Mucosa of stomach (tissue), 1 donor: ENCODE measurements at regions not wholly inside any gene's neighbourhood (a gene's known extent, or its start where the extent isn't known, plus 50 kb on each side); places are given as distances from the start of the nearest gene placed in this dataset.

Source experiments
- H3K27me3 ChIP-seq: one replicate; pipeline ENCODE4 v1.7.0; 2013; ENCODE audit warnings: mild to moderate bottlenecking, low read length; ENCODE audit not compliant: control insufficient read depth, insufficient read depth
- H3K36me3 ChIP-seq: one replicate; pipeline ENCODE4 v1.7.0; 2013; ENCODE audit warnings: low read length; ENCODE audit not compliant: control insufficient read depth, insufficient read depth
- H3K4me1 ChIP-seq: one replicate; pipeline ENCODE4 v1.7.0; 2013; ENCODE audit warnings: mild to moderate bottlenecking, low read length; ENCODE audit not compliant: control insufficient read depth, insufficient read depth
- H3K4me3 ChIP-seq: one replicate; pipeline ENCODE4 v1.7.0; 2013; ENCODE audit warnings: low read length
- H3K9ac ChIP-seq: one replicate; pipeline ENCODE4 v1.7.0; 2013; ENCODE audit warnings: mild to moderate bottlenecking, low read length, moderate library complexity
- H3K9me3 ChIP-seq: one replicate; pipeline ENCODE4 v1.7.0; 2013; ENCODE audit warnings: mild to moderate bottlenecking, low read length, moderate library complexity; ENCODE audit not compliant: control insufficient read depth
- donor health status: Pancreatic carcinoma.

DNA sequence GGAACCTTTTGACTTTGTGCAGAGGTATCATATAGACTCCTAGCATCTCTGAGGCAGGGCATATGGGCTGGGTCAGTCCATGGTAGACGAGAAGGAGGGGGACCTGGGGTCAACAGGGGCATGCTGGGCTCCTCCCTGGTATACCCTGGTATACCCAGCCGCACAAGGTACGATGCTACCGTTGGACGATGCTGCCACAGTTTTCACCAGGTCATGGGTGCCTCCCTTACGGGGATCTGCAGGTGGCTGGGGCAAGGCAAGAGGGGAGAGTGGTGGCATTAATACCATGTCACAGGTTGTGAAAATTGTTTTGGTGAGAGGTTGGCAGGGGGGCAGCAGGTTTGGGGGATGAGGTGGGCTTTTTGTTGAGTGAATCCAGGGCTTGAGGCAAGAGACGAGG is 149.8 kb downstream of the TSN start:
- Histone ChIP-seq H3K36me3 (no peaks in the 10 kb centered on the region), H3K4me3 (no peak overlapping the region), H3K4me1 (no peaks in the 10 kb centered on the region), H3K27me3 (peaks cover 5% of the 10 kb centered on the region), H3K9ac (no peak overlapping the region), H3K9me3 (no peaks in the 10 kb centered on the region)

GRCh38 chr2:121906170-121906569 is 150.7 kb downstream of the TSN start:
- H3K4me1 ChIP-seq = no peaks in the 10 kb centered on the region
- no peaks in the 10 kb centered on the region for H3K36me3 ChIP-seq
- no peak overlapping the region for H3K4me3 ChIP-seq
- H3K27me3 ChIP-seq = peaks cover 5% of the 10 kb centered on the region
- no peak overlapping the region for H3K9ac ChIP-seq
- H3K9me3 ChIP-seq = no peaks in the 10 kb centered on the region

GRCh38 chr2:121907928-121908327 is 152.5 kb downstream of the TSN start:
- H3K4me3 ChIP-seq = no peak overlapping the region
- H3K4me1 ChIP-seq = no peaks in the 10 kb centered on the region
- no peaks in the 10 kb centered on the region for H3K36me3 ChIP-seq
- H3K9me3 ChIP-seq = no peaks in the 10 kb centered on the region
- H3K27me3 ChIP-seq = peaks cover 5% of the 10 kb centered on the region
- no peak overlapping the region for H3K9ac ChIP-seq

GRCh38 chr2:121910139-121910538 is 154.7 kb downstream of the TSN start:
- no peak overlapping the region for H3K4me3 ChIP-seq

DNA sequence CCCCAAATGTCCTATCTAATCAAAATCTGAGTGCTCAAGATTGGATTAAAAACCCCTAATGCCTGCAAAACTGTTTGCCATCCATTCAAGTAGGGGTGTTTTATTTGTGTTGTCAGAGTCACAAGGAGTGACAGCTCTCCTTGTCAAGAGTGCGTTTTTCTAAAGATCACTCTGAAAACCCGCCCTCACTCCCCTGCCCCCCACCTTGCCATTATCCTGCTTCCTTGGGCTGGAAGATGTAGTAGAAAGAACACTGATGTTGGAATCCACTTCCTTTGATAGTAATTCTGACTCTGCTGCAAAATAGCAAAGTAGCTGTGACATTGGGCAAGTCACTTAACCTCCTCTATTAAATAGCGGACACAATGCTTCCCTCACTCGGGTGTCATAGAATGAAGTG is 155.6 kb downstream of the TSN start:
- Histone ChIP-seq H3K9me3 (no peaks in the 10 kb centered on the region), H3K36me3 (no peaks in the 10 kb centered on the region), H3K4me1 (no peaks in the 10 kb centered on the region), H3K27me3 (no peaks in the 10 kb centered on the region), H3K9ac (no peak overlapping the region), H3K4me3 (no peak overlapping the region)

More at GRCh38 chr2:121910139-121910538, 154.7 kb downstream of the TSN start:
- Histone ChIP-seq H3K4me1 (no peaks in the 10 kb centered on the region), H3K36me3 (no peaks in the 10 kb centered on the region), H3K9ac (no peak overlapping the region), H3K9me3 (no peaks in the 10 kb centered on the region), H3K27me3 (no peaks in the 10 kb centered on the region)

DNA sequence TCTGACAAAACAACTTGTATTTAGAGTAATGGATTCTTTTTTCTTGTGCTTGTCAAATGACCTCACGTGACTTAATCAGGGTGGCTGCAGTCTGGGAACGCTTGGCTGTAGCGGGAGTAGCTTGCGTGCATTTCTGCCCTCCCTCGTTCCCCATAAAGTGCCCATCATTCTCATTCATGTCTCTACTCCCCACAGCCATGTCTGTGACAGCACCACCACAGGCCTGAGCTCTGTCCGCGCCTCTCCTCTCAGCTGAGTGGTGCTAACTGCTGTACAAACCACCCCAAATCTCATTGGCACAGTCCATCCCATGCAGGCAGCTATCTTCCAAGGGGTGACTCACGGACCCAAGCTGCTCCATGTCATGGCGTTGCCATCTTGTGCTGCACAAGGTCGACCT is 161.7 kb downstream of the TSN start:
- no peaks in the 10 kb centered on the region for H3K4me1 ChIP-seq
- H3K9me3 ChIP-seq = no peaks in the 10 kb centered on the region
- H3K36me3 ChIP-seq = no peaks in the 10 kb centered on the region
- H3K9ac ChIP-seq = no peak overlapping the region
- no peak overlapping the region for H3K4me3 ChIP-seq
- no peaks in the 10 kb centered on the region for H3K27me3 ChIP-seq

- Histone ChIP-seq H3K36me3 (no peaks in the 10 kb centered on the region), H3K9me3 (no peaks in the 10 kb centered on the region), H3K9ac (no peak overlapping the region), H3K4me1 (no peaks in the 10 kb centered on the region), H3K27me3 (no peaks in the 10 kb centered on the region), H3K4me3 (no peak overlapping the region)
Measured at GRCh38 chr2:121918231-121918630, 162.8 kb downstream of the TSN start.

- H3K4me3 ChIP-seq = no peak overlapping the region
Measured at GRCh38 chr2:121919803-121920202, 164.4 kb downstream of the TSN start.

GRCh38 chr2:121925466-121925865 is 170.0 kb downstream of the TSN start:
- Histone ChIP-seq H3K36me3 (no peaks in the 10 kb centered on the region), H3K9me3 (no peaks in the 10 kb centered on the region), H3K4me3 (no peak overlapping the region), H3K4me1 (no peaks in the 10 kb centered on the region), H3K27me3 (no peaks in the 10 kb centered on the region), H3K9ac (no peak overlapping the region)

More at GRCh38 chr2:121919803-121920202, 164.4 kb downstream of the TSN start:
- Histone ChIP-seq H3K36me3 (no peaks in the 10 kb centered on the region), H3K9ac (no peak overlapping the region), H3K4me1 (no peaks in the 10 kb centered on the region), H3K9me3 (no peaks in the 10 kb centered on the region), H3K27me3 (no peaks in the 10 kb centered on the region)

GRCh38 chr2:121943285-121943684 is 187.8 kb downstream of the TSN start:
- Histone ChIP-seq H3K9ac (no peak overlapping the region), H3K9me3 (no peaks in the 10 kb centered on the region), H3K4me1 (no peaks in the 10 kb centered on the region), H3K4me3 (no peak overlapping the region), H3K27me3 (no peaks in the 10 kb centered on the region), H3K36me3 (no peaks in the 10 kb centered on the region)

GRCh38 chr2:121944072-121944831 is 188.8 kb downstream of the TSN start:
- Histone ChIP-seq H3K4me1 (no peaks in the 10 kb centered on the region), H3K4me3 (no peak overlapping the region), H3K9me3 (no peaks in the 10 kb centered on the region), H3K36me3 (no peaks in the 10 kb centered on the region), H3K9ac (no peak overlapping the region), H3K27me3 (no peaks in the 10 kb centered on the region)

- Histone ChIP-seq H3K4me1 (no peaks in the 10 kb centered on the region), H3K27me3 (no peaks in the 10 kb centered on the region), H3K9me3 (no peaks in the 10 kb centered on the region), H3K4me3 (no peak overlapping the region), H3K9ac (no peak overlapping the region), H3K36me3 (no peaks in the 10 kb centered on the region)
Measured at GRCh38 chr2:121947674-121948073, 192.2 kb downstream of the TSN start.

- no peaks in the 10 kb centered on the region for H3K27me3 ChIP-seq
- H3K9ac ChIP-seq = no peak overlapping the region
- no peaks in the 10 kb centered on the region for H3K9me3 ChIP-seq
- H3K36me3 ChIP-seq = no peaks in the 10 kb centered on the region
- H3K4me1 ChIP-seq = no peaks in the 10 kb centered on the region
- H3K4me3 ChIP-seq = no peak overlapping the region
Measured at GRCh38 chr2:121949271-121949670, 193.8 kb downstream of the TSN start.
